GOT3 (cell line): ENCODE measurements at regions not wholly inside any gene's neighbourhood (a gene's known extent, or its start where the extent isn't known, plus 50 kb on each side); places are given as distances from the start of the nearest gene placed in this dataset.

Experiments used
- DNase-seq: peaks from one replicate; lab custom pipeline; 2025; ENCODE audit warnings: mixed read lengths; lab: John Stamatoyannopoulos, UW

DNA sequence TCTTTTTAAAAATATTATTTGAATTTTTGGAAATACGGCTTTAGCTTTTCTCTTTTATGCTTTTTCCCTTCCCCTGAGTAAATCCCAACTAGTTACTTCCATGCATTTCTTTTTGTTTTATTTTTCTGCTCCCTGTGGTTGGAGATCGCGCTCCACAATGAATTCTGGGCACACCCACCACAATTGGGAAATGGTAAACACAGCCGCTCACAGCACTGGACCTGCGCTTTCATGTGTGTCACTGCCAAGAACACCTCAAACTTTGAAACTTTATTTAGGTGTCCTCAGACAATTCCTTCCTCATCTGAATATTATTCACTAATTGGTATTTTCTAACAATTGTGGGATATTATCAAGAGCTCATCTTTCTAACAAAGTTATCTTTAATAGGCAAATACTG is 82.8 kb upstream of the TMEM18 start:
- DNase-seq: no peak

DNA sequence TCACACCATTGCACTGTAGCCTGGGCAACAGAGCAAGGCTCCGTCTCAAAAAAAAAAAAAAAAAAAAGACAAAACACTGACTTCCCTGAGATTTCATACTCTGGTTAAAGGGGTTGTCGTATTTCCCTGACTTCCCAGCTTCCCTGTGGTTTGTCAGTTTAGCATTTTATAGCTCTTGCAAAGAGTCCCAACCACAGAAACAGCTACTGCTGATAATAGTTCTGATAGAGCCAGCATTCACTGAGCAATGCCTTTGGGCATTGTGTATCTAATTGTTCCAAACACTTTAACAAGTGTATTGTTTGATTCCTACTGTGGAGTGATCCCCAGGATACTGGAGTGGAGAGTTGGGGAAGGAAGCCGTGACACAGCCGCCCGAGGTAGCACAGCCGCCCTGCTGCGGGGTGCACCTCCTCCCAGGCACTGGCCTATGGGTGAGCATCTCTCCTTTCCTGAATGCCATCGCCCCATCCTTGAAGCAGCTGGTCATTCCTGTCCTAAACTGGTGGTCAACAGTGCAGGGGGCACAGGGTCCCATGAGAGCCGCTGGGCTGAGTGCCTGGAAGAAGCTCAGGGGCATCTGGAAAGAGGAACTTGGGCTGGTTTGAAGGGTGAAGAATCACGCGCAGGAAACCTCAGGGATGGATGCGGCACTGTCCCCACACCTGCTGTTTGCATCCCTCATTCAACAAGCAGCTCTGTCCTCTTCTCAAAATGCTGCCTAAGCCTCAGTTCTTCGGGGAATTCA is 81.0 kb upstream of the TMEM18 start:
- DNase-seq: no peak

DNA sequence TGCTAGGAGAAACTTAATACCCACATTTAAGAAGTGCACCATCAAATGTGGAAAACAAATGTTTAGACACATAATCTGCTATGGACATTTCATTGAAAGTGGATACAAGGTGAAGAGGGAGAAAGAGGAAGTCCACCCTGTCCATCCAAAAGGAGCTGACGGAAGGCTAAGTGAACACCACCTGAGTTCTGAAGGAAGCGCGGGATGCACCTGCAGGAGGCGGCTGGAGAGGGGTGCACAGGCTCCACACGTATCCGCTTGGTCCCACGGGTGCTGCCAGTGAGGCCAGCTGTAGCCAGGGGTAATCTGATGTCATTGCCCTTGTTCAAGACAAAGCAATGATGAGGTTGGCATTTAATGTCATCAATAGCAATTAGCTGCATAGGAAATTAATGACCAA is 75.9 kb upstream of the TMEM18 start:
- no peak for DNase-seq

DNA sequence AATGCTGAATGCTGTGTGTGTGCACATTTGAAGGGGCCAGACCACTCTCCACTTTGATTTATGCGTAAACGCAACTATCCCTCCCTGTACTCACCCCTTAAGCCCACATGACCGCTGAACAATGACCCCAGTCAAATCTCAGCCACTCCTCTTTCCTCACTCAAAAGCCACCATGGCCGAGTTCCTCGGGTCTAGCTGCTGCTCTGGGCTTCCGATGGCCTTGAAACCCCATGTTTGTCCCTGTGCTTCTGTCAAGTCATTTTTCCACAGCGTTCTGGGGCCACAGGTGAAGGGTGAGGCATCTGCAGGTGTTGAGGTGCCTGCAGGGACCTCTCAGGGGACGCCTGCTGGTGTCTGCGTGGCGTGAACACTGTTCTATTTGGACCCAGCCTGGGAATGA is 74.3 kb upstream of the TMEM18 start:
- no peak for DNase-seq

DNA sequence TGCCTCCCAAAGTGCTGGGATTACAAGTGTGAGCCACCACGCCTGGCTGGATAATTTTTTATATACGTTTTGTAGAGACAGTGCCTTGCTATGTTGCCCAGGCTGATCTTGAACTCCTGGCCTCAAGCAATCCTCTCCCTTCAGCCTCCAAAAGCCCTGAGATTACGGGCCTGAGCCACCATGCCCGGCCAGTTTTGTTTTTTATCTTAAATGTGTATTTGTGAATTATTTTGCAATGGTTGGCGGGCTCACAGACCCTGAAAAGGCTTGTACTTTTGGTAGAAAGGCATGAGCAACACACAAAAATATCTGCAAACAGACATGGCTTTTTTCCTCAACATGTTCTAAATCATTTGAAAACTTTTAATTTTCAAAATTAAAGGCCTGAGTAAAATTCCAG is 73.4 kb upstream of the TMEM18 start:
- no peak for DNase-seq

DNA sequence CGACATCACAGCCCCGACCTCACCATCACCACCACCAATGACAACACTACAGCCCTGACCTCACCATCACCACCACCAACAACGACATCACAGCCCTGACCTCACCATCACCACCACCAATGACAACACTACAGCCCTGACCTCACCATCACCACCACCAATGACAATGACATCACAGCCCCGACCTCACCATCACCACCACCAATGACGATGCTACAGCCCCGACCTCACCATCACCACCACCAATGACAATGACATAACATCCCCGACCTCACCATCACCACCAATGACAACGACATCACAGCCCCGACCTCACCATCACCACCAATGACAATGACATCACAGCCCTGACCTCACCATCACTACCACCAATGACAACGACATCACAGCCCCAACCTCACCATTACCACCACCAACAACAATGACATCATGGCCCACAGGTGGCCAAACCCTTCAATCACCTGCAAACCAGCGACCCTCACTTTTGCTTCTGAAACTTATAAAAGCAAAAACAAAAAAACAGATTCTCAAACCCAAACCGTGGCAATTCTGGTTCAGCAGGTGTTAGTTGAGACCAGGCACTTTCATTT is 70.7 kb upstream of the TMEM18 start:
- DNase-seq: no peak

DNA sequence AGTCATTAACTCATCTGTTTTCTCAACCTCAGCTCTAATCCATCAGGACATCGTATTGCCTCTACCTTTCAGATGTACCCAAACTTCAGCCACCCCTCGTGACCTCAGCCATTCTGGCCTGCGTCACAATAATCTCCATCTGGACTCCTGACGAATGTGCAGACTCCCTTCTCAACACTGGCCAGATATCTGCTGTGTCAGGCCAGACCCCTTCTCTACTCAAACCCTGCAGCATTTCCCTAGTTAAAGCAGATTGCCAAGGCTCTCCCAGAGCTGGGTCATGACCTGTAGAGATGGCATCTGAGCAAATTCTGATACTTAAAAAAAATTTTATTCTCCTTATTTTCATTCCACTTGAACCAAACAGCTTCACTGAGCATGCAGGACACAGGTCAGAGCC is 69.5 kb upstream of the TMEM18 start:
- DNase-seq: no peak

DNA sequence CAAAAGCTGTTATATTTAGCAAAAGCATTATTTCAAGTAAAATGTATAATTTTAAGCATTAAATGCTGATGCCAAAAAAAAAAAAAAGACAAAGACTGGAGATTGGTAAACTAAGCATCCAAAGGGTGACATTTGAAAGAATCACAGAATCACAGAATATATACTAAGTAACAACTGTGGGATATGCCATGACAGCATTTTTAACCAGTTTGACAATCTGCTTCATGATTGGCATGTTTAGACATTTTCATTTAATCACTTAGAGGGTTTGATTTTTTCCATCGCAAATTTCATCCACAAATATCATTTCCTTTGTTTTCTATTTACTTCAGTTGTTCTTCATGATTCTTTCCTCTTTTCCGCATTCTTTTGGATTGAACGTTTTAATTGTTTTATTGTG is 66.9 kb upstream of the TMEM18 start:
- DNase-seq: no peak

DNA sequence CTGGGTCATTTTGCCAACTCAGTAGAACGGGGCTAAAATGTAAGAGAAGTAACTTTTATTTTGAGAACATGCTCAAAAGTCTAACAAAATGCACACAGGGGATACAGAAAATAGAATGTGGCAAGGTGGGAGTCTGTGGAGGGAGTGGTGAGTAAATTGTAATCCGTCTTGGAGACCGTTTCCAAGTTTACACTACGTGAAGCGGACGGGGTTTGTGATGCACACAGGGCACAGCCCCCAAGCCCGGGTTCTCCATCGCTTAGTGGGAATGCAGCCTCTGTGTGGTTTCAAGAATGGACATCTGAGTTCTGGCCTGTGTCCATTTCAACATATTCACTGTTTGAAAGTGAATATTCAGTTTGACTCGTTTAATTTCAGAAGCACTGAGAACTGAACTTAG is 65.0 kb upstream of the TMEM18 start:
- no peak for DNase-seq

DNA sequence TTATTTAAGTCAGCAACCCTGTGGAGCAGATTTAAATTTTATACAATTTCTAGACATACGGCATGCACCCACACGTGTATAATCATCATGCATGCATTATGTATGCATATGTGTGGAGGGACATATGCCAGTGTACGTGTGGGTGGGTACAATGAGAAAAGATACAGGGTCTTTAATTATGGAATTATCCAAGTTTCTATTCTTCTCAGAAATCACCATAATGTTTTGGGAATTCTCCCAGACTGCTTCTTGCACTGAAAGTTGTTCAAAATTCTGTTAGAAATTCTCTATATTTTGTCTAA is 63.9 kb upstream of the TMEM18 start:
- DNase-seq: no peak

DNA sequence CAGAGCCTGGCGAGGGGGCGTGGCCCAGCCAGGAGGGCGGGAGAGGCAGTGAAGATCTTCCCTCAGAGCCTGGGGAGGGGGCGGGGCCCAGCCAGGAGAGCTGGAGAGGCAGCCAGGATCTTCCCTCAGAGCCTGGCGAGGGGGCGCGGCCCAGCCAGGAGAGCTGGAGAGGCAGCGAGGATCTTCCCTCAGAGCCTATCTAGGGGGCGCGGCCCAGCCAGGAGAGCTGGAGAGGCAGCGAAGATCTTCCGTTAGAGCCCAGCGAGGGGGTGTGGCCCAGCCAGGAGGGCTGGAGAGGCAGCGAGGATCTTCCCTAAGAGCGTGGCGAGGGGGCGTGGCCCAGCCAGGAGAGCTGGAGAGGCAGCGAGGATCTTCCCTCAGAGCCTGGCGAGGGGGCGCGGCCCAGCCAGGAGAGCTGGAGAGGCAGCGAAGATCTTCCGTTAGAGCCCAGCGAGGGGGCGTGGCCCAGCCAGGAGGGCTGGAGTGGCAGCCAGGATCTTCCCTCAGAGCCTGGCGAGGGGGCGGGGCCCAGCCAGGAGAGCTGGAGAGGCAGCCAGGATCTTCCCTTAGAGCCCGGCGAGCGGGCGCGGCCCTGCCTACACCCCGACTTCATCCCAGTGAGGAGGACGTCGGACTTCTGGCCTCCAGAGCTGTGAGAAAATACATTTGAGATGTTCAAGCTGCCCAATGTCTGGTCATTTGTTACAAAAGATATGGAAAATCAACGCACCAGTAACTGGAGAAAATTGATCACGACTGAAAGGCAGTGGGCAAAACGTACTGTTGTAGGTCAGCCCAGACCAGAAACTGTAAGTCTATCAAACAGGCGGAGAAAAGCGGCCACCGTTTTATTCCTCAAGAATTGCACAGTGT is 63.4 kb upstream of the TMEM18 start:
- DNase-seq: peak; percentile 86

DNA sequence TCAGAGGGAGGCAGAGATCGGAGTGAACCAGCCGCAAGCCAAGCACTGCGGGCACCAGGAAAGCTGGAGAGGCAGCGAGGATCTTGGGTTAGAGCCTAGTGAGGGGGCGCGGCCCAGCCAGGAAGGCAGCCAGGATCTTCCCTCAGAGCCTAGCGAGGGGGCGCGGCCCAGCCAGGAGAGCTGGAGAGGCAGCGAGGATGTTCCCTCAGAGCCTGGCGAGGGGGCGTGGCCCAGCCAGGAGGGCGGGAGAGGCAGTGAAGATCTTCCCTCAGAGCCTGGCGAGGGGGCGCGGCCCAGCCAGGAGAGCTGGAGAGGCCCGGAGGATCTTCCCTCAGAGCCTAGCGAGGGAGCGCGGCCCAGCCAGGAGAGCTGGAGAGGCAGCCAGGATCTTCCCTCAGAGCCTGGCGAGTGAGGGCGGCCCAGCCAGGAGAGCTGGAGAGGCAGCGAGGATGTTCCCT is 62.7 kb upstream of the TMEM18 start:
- peak; percentile 81 for DNase-seq

DNA sequence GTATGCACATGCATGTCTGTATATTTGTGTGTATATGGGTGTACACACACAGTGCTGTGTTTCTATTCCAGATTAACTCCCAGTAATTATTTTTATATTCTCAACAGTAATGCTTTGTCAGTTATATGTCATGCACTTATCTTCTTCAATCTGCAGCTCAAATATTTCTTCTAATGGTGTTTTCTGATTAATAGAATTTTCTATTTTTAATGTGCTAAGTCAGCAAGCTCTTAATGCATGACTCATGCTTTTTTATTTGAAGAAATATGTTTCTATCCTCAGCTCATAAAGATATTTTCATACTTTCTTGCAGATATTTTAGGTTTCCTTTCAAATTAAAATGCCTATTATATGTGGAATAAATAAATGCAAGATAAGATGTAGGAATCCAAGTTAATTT is 59.7 kb upstream of the TMEM18 start:
- no peak for DNase-seq

DNA sequence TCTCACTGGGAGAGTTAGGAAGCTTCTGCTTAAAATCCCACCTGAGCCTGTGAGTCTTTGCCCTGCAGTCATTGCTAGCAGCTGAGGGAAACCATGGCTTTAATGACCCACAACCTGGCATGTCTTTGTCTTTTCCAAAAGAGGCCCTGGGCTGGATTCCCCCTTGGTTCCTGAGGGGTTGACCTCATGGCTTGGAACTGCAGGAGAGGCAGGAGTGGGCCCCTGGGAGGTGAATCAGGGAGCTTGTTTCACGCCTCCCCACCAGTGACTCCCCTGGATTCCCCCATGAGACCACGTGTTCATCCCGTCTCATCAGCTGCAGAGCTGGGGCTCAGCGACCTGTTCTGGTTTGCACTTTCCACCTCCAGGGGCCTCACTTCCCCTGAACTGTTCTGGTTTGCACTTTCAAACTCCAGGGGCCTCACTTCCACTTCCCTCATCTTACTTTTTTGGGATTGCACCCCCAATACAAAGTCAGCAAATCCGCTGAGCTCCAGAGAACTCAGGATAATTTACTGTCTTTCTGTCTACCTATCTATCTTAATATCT is 58.5 kb upstream of the TMEM18 start:
- no peak for DNase-seq

DNA sequence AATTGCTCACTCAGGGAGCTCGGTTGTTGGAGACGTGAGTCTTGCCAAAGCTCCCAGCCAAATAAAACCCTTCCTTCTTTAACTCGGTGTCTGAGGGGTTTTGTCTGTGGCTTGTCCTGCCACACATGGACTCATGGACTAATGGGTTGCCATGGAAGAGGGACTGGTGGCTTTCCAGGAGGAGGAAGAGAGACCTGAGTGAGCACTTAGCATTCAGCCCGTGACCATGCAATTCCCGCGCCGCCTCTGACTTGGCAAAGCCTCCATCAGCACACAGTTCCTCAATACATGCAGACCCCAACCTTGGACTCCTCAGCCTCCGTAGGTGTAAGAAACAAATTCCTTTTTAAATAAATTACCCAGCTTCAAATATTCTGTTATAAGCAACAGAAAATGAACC is 57.3 kb upstream of the TMEM18 start:
- DNase-seq: no peak

DNA sequence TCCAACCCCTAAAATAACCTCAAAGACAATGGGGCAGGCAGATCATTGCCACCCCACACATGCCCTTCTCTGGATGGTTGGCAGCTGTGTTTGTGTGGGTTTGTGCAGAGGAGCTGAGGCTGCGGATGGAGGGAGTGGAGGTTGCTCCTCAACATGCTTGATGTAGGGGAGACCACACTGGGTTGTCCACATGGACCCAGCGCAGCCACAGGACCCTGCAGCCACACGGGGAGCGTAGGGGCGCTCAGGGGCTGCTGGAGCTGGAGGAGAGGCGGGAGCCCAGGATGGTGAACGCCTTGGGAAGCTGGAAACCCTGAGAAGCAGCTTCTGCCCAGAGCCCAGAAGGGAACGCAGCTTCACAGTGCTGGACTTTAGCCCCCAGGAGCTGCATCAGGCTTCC is 56.3 kb upstream of the TMEM18 start:
- DNase-seq: no peak

DNA sequence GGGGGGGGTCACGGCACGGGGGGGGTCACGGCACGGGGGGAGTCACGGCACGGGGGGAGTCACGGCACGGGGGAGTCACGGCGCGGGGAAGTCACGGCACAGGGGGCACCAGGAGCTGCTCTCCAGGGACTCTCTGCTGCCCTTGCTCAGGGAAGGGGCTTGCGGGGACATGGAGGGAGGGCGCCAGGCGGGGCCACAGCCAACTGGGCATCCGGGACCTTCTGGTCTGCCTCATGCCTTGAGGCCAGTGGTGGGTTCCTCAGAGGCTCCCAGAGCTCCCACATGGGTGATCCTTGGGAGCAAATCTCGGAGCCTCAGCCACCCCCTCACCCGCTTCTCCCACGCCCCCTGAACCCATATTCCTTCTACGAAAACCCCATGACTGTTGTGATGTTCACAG is 55.8 kb upstream of the TMEM18 start:
- DNase-seq: no peak

DNA sequence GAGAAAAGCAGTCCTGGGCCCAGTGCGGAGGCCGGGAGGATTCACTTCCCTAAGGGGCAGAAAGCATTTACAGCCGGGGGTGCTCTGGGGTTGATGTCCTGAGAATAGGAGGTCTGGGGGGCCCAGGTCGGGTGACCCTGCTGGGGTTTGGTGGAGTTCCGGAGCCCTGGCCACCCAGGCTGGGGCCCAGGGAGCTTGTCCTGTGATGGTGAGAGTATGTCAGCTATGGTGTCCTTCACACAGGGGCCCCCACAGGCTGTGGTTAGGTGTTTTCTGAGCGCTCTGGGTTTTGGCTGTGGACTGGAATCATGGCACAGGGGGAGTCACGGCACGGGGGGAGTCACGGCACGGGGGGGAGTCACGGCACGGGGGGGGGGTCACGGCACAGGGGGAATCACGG is 54.5 kb upstream of the TMEM18 start:
- DNase-seq: no peak

DNA sequence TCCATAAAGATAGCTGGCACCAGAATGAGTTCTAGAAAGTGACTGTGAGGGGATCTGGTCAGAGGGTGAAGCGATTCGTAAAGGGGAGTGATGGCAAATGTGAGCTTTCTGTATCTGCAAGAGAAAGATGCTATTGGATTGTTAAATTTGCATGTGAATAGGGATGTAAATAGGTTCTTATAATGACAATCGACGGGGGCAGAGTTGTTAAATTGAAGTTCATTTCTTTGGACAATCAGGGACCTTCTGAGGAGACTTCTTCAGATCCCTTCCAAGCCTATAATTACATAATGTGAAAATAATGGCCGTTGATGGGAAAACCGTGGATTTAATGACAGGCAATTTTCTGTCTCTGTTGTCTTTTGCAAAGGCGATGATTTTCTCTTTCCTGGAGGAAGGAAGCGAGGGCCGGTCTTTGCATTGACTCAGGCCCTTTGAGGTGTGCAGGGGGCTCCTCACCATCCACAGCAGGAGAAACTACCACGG is 52.2 kb upstream of the TMEM18 start:
- DNase-seq: no peak

DNA sequence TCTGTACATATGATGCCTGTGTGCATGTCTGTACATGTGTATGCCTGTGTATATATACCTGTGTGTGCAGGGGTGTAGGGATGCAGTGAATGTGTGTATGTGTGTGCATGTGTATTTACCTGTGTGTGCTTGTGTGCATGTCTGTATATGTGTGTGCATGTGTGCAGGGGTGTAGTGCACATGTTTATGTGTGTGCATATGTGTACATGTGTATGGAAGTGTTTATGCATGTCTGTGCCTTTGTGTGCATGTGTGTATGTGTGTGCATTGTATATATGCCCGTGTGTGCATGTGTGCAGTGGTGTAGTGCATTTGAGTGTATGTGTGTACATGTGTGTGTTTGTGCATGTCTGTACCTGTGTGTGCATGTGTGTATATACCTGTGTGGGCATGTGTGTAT is 51.0 kb upstream of the TMEM18 start:
- no peak for DNase-seq

DNA sequence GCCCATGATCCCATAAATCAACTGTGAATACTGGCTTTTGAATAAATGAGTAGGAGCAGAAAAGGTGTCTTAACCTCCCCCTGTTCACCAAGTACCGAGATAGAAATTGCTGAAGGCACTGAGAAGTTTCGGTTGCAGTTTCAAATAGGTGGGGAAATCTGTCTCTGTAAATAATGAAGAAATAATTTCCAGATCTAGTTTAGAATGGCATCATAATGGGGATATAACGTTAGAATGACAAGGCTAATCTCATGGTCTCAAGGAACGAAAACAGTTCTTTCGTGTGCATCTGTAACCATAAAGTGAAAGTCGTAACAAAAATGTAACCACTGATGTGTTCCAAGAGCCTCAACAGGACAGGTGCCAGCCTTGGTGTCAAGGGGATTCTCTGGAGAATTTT is 49.9 kb upstream of the TMEM18 start:
- DNase-seq: no peak
